ENCODE measurements at regions not wholly inside any gene's neighbourhood (a gene's known extent, or its start where the extent isn't known, plus 50 kb on each side); places are given as distances from the start of the nearest gene placed in this dataset.

GRCh38 chr3:72191209-72191960 is 406.4 kb upstream of the PROK2 start:
- H3K27me3 ChIP-seq, result no peaks in the 10 kb centered on the region
- TF ChIP-seq POLR2A (IDR thresholded peaks at IDR 0.05), result no peak
- no peak for TF ChIP-seq CTCF (IDR thresholded peaks at IDR 0.05)
- no peaks in the 10 kb centered on the region for H3K36me3 ChIP-seq (ENCODE audit: low read depth, missing control alignments)
- peaks cover 4% of the 10 kb centered on the region for H3K4me1 ChIP-seq
- 97% methylated on average over 4 of the region's 4 CpGs for WGBS, 2 donors
- no peaks in the 10 kb centered on the region for H3K9me3 ChIP-seq
- intact Hi-C loops (cut with DNase I; ENCODE audit: low total_unique reads), result no loop called here
- H3K4me3 ChIP-seq, result no peak overlapping the region
- DNase-seq, result no peak
- H3K27ac ChIP-seq, result no peak overlapping the region

GRCh38 chr3:72190050-72190449 is 405.1 kb upstream of the PROK2 start:
- intact Hi-C loops (cut with DNase I; ENCODE audit: low total_unique reads), result no loop called here
- Histone ChIP-seq H3K27ac (no peak overlapping the region), H3K4me1 (peaks cover 7% of the 10 kb centered on the region), H3K36me3 (ENCODE audit: low read depth, missing control alignments) (no peaks in the 10 kb centered on the region), H3K9me3 (no peaks in the 10 kb centered on the region), H3K4me3 (no peak overlapping the region), H3K27me3 (no peaks in the 10 kb centered on the region)
- no peak for DNase-seq
- no peak for TF ChIP-seq CTCF (IDR thresholded peaks at IDR 0.05)
- TF ChIP-seq POLR2A (IDR thresholded peaks at IDR 0.05), result no peak
- WGBS, 2 donors, result 74 to 81% methylated on average over 5 of the region's 5 CpGs

GRCh38 chr3:72189339-72189738 is 404.4 kb upstream of the PROK2 start:
- Histone ChIP-seq H3K4me3 (no peak overlapping the region), H3K27ac (no peak overlapping the region), H3K36me3 (ENCODE audit: low read depth, missing control alignments) (no peaks in the 10 kb centered on the region), H3K9me3 (no peaks in the 10 kb centered on the region), H3K4me1 (peaks cover 7% of the 10 kb centered on the region), H3K27me3 (no peaks in the 10 kb centered on the region)
- DNase-seq, result no peak
- intact Hi-C loops (cut with DNase I; ENCODE audit: low total_unique reads), result no loop called here
- WGBS, 2 donors, result 93 to 94% methylated on average over 3 of the region's 3 CpGs
- TF ChIP-seq POLR2A (IDR thresholded peaks at IDR 0.05) (no peak), CTCF (IDR thresholded peaks at IDR 0.05) (no peak)

GRCh38 chr3:72188536-72188935 is 403.6 kb upstream of the PROK2 start:
- no peaks in the 10 kb centered on the region for H3K9me3 ChIP-seq
- H3K36me3 ChIP-seq (ENCODE audit: low read depth, missing control alignments), result no peaks in the 10 kb centered on the region
- TF ChIP-seq POLR2A (IDR thresholded peaks at IDR 0.05) (no peak), CTCF (IDR thresholded peaks at IDR 0.05) (no peak)
- H3K27ac ChIP-seq, result no peak overlapping the region
- no peak overlapping the region for H3K4me3 ChIP-seq
- WGBS, 2 donors, result 93% methylated on average over 2 of the region's 2 CpGs
- DNase-seq, result no peak
- intact Hi-C loops (cut with DNase I; ENCODE audit: low total_unique reads), result no loop called here
- H3K27me3 ChIP-seq, result no peaks in the 10 kb centered on the region
- peaks cover 7% of the 10 kb centered on the region for H3K4me1 ChIP-seq

GRCh38 chr3:72187131-72187530 is 402.2 kb upstream of the PROK2 start:
- 88 to 90% methylated on average over 2 of the region's 2 CpGs for WGBS, 2 donors
- H3K4me3 ChIP-seq, result no peak overlapping the region
- H3K27ac ChIP-seq, result no peak overlapping the region
- H3K4me1 ChIP-seq, result peaks cover 7% of the 10 kb centered on the region
- no peak for DNase-seq
- intact Hi-C loops (cut with DNase I; ENCODE audit: low total_unique reads), result no loop called here
- no peaks in the 10 kb centered on the region for H3K9me3 ChIP-seq
- H3K36me3 ChIP-seq (ENCODE audit: low read depth, missing control alignments), result no peaks in the 10 kb centered on the region
- no peaks in the 10 kb centered on the region for H3K27me3 ChIP-seq
- TF ChIP-seq POLR2A (IDR thresholded peaks at IDR 0.05) (no peak), CTCF (IDR thresholded peaks at IDR 0.05) (no peak)

Measured in testis (tissue), 2 donors.